Keratinocyte (primary cell): ENCODE measurements at regions not wholly inside any gene's neighbourhood (a gene's known extent, or its start where the extent isn't known, plus 50 kb on each side); places are given as distances from the start of the nearest gene placed in this dataset.

Experiments
- DNase-seq: peaks from one replicate; pipeline ENCODE4 v3.0.0-alpha.2; 2011; ENCODE audit warnings: low read depth, missing footprints, low spot score
- FAIRE-seq: peaks from 2 replicates; lab custom pipeline; 2011; peaks lifted over from hg19 to GRCh38; lab: Jason Lieb, UNC
- H2AFZ ChIP-seq: 2 replicates; pipeline ENCODE4 v1.6.0; 2012; ENCODE audit warnings: low read length, control low read depth, inconsistent platforms; ENCODE audit not compliant: control insufficient read depth
- H3K27ac ChIP-seq: 2 replicates; pipeline ENCODE4 v1.5.1; 2011; ENCODE audit warnings: low read length; ENCODE audit not compliant: control insufficient read depth, insufficient read depth
- H3K27me3 ChIP-seq: 3 replicates; pipeline ENCODE4 v1.6.0; 2011; ENCODE audit warnings: low read length; ENCODE audit not compliant: control insufficient read depth, insufficient read depth; ENCODE audit errors: extremely low read depth
- H3K36me3 ChIP-seq, 2 experiments: 2 replicates in 1 of 2; 3 replicates in 1 of 2; pipeline ENCODE4 v1.5.1; 2011; ENCODE audit warnings: low read length in 2 of 2, mild to moderate bottlenecking in 1 of 2; ENCODE audit not compliant: control insufficient read depth in 2 of 2, insufficient read depth in 2 of 2; ENCODE audit errors: extremely low read depth in 1 of 2
- H3K4me1 ChIP-seq: 3 replicates; pipeline ENCODE4 v1.5.1; 2011; ENCODE audit warnings: low read length; ENCODE audit not compliant: control insufficient read depth, insufficient read depth; ENCODE audit errors: extremely low read depth
- H3K4me2 ChIP-seq: 3 replicates; pipeline ENCODE4 v1.6.0; 2011; ENCODE audit warnings: low read depth, low read length; ENCODE audit not compliant: control insufficient read depth, insufficient read depth; ENCODE audit errors: extremely low read depth
- H3K4me3 ChIP-seq, 3 experiments: fragments of 200-600 bp in 1 of 3; sonication (generic) in 1 of 3; 2 replicates in 2 of 3; 3 replicates in 1 of 3; pipeline ENCODE4 v1.5.1; 2011 to 2016; ENCODE audit warnings: low read length in 3 of 3, mild to moderate bottlenecking in 3 of 3, control low read depth in 2 of 3, inconsistent platforms in 1 of 3, low read depth in 1 of 3, mixed read lengths in 1 of 3, mixed run types in 1 of 3, moderate library complexity in 1 of 3; ENCODE audit not compliant: control insufficient read depth in 2 of 3, insufficient read depth in 2 of 3; ENCODE audit errors: extremely low read depth in 1 of 3
- H3K79me2 ChIP-seq: 2 replicates; pipeline ENCODE4 v1.6.0; 2012; ENCODE audit warnings: low read length; ENCODE audit not compliant: control insufficient read depth, insufficient read depth
- H3K9ac ChIP-seq: 3 replicates; pipeline ENCODE4 v1.6.0; 2011; ENCODE audit warnings: low read length; ENCODE audit not compliant: control insufficient read depth, insufficient read depth; ENCODE audit errors: extremely low read depth
- H3K9me1 ChIP-seq: 3 replicates; pipeline ENCODE4 v1.6.0; 2011; ENCODE audit warnings: low read length; ENCODE audit not compliant: control insufficient read depth, insufficient read depth; ENCODE audit errors: extremely low read depth
- H3K9me3 ChIP-seq: 2 replicates; pipeline ENCODE4 v1.5.1; 2012; ENCODE audit warnings: low read depth, low read length; ENCODE audit not compliant: control insufficient read depth
- H4K20me1 ChIP-seq: 3 replicates; pipeline ENCODE4 v1.6.0; 2011; ENCODE audit warnings: low read length; ENCODE audit not compliant: control insufficient read depth, insufficient read depth; ENCODE audit errors: extremely low read depth
- EZH2 ChIP-seq: IDR thresholded peaks from one replicate; pipeline ENCODE4 v1.6.1; 2012; ENCODE audit warnings: inconsistent platforms, mild to moderate bottlenecking, low read length, moderate library complexity
- dilution Hi-C: fragments of 300-500 bp; cut with MboI; formaldehyde crosslinking; loops from one replicate; pipeline ENCODE4 v1.7.0; 2020; ENCODE audit warnings: low sequenced_read_pairs; ENCODE audit not compliant: extremely low pct_ligation_motif_present
- TF ChIP-seq, protein P1 (sequence below), 3 experiments: IDR thresholded peaks in 1 of 3; conservative IDR thresholded peaks in 1 of 3; optimal IDR thresholded peaks in 1 of 3; 2 replicates in 2 of 3; 3 replicates in 1 of 3; pipeline versions ENCODE3 to v1.5.1; 2011; ENCODE audit warnings: low read length in 3 of 3, mild to moderate bottlenecking in 3 of 3, moderate library complexity in 2 of 3, control low read depth in 1 of 3, inconsistent platforms in 1 of 3; ENCODE audit not compliant: insufficient read depth in 2 of 3; ENCODE audit errors: extremely low read depth in 1 of 3

DNA sequence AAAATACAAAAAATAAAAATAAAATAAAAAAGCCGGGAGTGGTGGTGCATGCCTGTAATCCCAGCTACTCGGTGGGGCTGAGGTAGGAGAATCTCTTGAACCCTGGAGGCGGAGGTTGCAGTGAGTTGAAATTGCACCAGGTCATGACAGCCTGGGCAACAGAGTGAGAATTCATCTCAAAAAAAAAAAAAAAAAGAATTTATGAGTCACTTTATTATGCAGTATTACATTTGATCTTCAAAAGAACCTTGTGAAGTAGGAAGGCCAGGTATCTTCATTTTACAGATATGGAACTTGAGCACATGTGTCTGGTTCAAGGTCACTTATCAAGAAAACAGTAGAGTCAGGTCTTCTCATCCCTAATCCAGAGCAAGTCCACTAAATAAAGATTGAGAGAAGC lies 459.4 kb upstream of the HNRNPA3 start:
- no peaks in the 10 kb centered on the region for H4K20me1 ChIP-seq
- no peak overlapping the region for H3K27ac ChIP-seq
- H3K27me3 ChIP-seq = no peaks in the 10 kb centered on the region
- H3K79me2 ChIP-seq = no peaks in the 10 kb centered on the region
- no peaks in the 10 kb centered on the region for H3K9me1 ChIP-seq
- dilution Hi-C loops = no loop called here
- no peak overlapping the region for H3K4me3 ChIP-seq
- TF ChIP-seq, protein P1, sequence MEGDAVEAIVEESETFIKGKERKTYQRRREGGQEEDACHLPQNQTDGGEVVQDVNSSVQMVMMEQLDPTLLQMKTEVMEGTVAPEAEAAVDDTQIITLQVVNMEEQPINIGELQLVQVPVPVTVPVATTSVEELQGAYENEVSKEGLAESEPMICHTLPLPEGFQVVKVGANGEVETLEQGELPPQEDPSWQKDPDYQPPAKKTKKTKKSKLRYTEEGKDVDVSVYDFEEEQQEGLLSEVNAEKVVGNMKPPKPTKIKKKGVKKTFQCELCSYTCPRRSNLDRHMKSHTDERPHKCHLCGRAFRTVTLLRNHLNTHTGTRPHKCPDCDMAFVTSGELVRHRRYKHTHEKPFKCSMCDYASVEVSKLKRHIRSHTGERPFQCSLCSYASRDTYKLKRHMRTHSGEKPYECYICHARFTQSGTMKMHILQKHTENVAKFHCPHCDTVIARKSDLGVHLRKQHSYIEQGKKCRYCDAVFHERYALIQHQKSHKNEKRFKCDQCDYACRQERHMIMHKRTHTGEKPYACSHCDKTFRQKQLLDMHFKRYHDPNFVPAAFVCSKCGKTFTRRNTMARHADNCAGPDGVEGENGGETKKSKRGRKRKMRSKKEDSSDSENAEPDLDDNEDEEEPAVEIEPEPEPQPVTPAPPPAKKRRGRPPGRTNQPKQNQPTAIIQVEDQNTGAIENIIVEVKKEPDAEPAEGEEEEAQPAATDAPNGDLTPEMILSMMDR (optimal IDR thresholded peaks at IDR 0.05 in 1 of 3, IDR thresholded peaks at IDR 0.05 in 1 of 3, conservative IDR thresholded peaks at IDR 0.05 in 1 of 3; ENCODE audit: extremely low read depth in 1 of 3, insufficient read depth in 2 of 3, low read length in 3 of 3) = no peak
- TF ChIP-seq EZH2 = no peak
- H3K4me1 ChIP-seq = no peaks in the 10 kb centered on the region
- DNase-seq = no peak
- no peak overlapping the region for H3K4me2 ChIP-seq
- no peaks in the 10 kb centered on the region for H3K9me3 ChIP-seq
- H2AFZ ChIP-seq = no peak overlapping the region
- no peak for FAIRE-seq
- no peaks in the 10 kb centered on the region for H3K36me3 ChIP-seq
- H3K9ac ChIP-seq = no peak overlapping the region

DNA sequence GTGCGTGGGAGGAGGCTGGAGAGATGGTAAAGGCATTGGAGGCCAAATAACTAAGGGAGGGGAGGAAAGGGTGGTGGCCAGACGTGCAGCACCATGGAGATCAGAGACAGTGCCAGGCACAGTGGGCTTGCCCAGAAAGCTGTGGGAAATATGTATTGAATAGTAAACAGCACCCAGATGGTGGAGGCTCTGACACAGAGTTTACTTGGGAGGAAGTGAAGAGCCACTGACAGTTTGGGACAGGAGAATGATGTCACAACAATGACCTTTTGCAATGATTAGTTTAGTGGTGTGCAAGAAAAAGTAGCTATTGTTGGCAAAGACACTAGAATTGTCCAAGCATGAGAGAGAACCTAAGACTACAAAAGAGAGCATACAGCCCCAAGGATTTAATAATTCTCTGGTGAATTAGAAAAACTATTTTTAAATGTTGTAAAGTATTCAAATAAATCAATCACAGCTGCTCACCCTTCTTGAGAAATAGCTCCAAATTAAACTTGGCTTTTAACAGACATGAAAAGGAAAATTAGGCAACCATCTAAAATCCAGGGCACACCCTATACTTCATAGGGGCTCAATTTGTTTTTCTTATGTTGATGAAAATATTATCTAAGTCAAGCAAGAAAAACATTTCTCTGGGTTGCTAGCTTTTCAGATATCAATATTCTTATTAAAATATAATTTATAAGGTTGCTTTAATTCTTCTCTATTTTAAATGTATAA lies 458.7 kb upstream of the HNRNPA3 start:
- Histone ChIP-seq H3K9me3 (no peaks in the 10 kb centered on the region), H3K27me3 (no peaks in the 10 kb centered on the region), H3K4me1 (no peaks in the 10 kb centered on the region), H4K20me1 (no peaks in the 10 kb centered on the region), H3K27ac (no peak overlapping the region), H3K4me2 (no peak overlapping the region), H3K9me1 (no peaks in the 10 kb centered on the region), H3K9ac (no peak overlapping the region), H3K4me3 (no peak overlapping the region), H2AFZ (no peak overlapping the region), H3K36me3 (no peaks in the 10 kb centered on the region), H3K79me2 (no peaks in the 10 kb centered on the region)
- FAIRE-seq (no peak), DNase-seq (no peak)
- TF ChIP-seq, protein P1 (optimal IDR thresholded peaks at IDR 0.05 in 1 of 3, IDR thresholded peaks at IDR 0.05 in 1 of 3, conservative IDR thresholded peaks at IDR 0.05 in 1 of 3; ENCODE audit: extremely low read depth in 1 of 3, insufficient read depth in 2 of 3, low read length in 3 of 3) = no peak
- no peak for TF ChIP-seq EZH2
- dilution Hi-C loops = no loop called here
